ENCODE measurements at regions not wholly inside any gene's neighbourhood (a gene's known extent, or its start where the extent isn't known, plus 50 kb on each side); places are given as distances from the start of the nearest gene placed in this dataset.

DNA sequence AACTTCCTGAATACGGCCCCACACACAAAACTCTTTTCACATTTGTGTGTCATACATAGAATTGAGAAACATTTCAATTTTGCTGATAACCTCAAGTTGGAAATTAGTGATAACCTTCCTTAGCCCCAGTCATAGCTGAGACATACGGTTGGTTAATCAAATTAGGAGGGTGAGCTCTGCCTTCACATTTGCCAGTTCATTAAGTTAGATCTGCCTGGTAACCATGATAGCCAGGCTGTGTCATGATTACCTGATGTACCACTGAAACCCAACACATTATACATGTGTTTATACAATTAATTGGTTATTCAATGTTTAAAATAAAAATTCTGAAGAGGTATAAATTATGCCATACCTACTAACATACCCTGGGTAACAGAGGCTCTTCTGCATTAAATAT, 60.8 kb upstream of the RAB11FIP2 start:
- no peak for DNase-seq (ENCODE audit: low read depth in 3 of 3)

GRCh38 chr10:118107040-118107439, 60.3 kb upstream of the RAB11FIP2 start:
- no peak for DNase-seq (ENCODE audit: low read depth in 3 of 3)

GRCh38 chr10:118106426-118106825, 59.7 kb upstream of the RAB11FIP2 start:
- no peak for DNase-seq (ENCODE audit: low read depth in 3 of 3)

DNA sequence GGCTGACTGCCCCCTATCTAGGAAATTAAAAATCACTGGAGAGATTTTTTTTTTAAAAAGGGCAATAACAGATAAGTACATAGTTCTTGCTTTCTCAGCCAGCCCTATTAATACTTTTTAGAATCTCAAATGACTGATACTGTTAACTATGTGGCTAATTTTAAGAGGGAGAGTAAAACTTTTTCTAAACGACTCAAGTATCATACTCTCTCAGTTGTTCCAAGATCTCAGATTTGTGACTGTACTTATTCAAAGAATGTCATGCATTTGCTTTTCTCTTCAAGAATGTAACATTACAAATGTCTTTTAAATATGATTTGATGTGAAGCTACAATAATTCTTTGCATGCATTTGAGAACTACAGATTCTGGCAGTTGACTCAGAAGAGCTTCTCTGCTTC, 55.4 kb upstream of the RAB11FIP2 start:
- DNase-seq (ENCODE audit: low read depth in 3 of 3) = no peak

DNA sequence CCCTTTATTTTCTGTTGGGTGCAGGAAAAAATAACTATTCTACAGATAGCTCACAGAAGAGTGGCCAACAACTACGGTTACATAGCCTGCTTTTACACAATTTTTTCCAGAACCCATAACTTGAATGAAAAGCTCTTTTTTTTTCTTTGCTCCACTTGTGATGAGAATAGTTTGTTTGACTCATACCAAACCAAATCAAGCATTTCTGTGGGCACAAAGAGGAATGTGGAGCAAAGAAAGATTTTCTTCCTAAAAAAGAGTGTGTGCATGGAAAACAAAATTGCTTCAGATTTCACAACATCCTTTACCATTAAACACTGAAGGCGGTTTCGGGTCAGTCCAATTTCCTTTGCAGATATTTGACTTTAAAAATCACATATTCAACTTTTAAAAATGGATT, 54.8 kb upstream of the RAB11FIP2 start:
- DNase-seq (ENCODE audit: low read depth in 3 of 3) = no peak
